GM19238 (cell line): ENCODE measurements at regions not wholly inside any gene's neighbourhood (a gene's known extent, or its start where the extent isn't known, plus 50 kb on each side); places are given as distances from the start of the nearest gene placed in this dataset.
"Not testable (repeated sequence)": the region's sequence is repeated elsewhere in the genome, so short reads cannot be mapped to it uniquely, and the experiment has no call there.

ENCODE experiments used
- DNase-seq: peaks from one replicate; pipeline ENCODE4 v3.0.0; 2011; ENCODE audit warnings: low spot score; ENCODE audit not compliant: insufficient read length

- no peak for DNase-seq
Measured at GRCh38 chr6:126665551-126665950, 325.6 kb downstream of the CENPW start.

DNA sequence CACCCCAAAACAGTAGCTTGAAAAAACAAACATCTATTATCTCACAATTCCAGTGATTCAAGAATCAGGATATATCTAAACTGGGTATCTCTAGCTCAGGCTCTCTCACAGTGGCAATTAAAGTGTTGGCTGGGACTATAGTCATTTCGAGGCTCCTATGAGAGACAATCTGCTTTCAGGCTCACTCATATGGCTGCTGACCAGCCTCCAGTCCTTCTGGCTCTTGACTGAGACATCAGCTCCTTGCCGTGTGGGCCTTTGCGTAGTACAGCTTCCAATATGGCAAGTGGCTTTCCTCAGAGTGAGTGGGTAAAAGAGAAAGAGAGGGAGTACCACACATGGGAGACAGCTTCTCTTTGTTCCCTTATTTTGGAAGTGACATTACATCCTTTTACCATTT is 327.2 kb downstream of the CENPW start:
- DNase-seq: no peak

DNA sequence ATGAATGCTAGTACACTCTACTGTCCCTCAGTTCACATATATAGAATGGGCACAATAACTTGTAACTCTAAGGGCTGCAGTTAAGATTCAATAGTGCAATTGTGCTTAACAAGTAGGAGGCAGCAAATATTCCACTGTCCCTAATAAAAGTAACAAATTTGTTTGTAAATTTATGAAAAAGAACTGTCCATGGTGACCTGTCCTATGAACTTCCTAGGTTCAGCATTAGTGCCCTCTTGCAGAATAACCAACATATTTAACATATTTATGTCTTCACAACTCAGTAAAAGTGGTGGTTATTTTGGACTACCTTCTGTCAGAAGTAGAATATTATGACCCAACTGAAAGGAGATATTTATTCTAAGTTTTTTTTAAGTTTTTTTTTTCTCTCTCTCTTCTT is 327.8 kb downstream of the CENPW start:
- no peak for DNase-seq

DNA sequence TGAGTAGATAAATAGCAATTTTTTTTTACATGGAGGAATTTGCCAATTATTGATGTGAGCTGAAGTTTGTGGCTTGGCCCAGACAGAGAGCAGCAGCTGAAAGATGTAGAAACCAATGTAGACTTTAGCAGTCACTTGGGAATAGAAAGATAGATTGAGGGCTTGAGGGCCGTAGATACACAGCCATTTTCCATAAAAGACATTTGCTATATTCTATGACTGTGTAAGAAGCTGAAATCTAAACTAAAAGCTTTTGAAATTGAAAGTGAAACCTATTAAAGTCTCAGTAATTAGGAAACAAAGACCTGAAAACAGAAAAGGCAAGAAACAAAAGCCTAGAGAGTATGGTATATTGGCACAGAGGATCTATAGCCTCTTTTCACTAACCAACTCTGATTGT is 332.7 kb downstream of the CENPW start:
- no peak for DNase-seq

- not testable (repeated sequence) for DNase-seq
Measured at GRCh38 chr6:126673749-126674148, 333.8 kb downstream of the CENPW start.

GRCh38 chr6:126682440-126682839 is 342.5 kb downstream of the CENPW start:
- no peak for DNase-seq

- no peak for DNase-seq
Measured at GRCh38 chr6:126685182-126685581, 345.3 kb downstream of the CENPW start.

DNA sequence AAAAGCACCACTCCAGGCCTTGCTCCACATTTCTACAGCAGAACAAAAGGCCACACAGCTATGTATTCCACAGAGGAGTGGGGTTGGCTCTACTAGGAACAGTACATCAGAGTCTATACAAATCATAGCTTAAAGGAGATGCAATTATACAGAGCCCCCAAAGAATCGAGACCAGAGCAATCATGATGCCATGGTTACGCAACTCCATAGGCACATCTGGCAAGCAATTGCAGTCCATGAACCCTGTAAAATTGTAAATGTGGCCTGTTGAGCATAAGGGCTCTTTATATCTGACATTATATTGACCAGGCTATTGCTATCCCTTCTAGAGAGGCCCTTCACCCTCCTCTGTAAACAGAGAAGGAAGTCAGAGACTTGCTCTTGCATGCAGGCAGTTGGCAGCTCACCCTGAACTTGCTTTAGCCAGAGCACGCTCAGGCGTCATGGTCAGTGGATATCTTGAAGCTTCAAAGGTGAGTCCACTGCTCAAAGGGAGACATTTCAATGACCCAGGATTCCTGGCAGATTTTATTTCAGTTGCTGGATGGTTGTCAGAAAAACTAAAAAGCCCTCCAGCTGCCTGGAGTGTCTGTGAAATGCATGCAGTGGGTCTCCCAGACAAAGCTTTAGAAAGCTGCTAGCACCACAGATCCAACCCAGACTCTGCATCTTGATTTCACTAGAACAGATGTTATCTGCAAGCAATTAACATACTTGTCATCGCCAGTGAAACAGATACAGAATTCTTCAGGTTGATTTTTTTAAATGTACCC is 357.2 kb downstream of the CENPW start:
- DNase-seq: no peak

GRCh38 chr6:126698732-126699240 is 358.9 kb downstream of the CENPW start:
- DNase-seq: no peak

DNA sequence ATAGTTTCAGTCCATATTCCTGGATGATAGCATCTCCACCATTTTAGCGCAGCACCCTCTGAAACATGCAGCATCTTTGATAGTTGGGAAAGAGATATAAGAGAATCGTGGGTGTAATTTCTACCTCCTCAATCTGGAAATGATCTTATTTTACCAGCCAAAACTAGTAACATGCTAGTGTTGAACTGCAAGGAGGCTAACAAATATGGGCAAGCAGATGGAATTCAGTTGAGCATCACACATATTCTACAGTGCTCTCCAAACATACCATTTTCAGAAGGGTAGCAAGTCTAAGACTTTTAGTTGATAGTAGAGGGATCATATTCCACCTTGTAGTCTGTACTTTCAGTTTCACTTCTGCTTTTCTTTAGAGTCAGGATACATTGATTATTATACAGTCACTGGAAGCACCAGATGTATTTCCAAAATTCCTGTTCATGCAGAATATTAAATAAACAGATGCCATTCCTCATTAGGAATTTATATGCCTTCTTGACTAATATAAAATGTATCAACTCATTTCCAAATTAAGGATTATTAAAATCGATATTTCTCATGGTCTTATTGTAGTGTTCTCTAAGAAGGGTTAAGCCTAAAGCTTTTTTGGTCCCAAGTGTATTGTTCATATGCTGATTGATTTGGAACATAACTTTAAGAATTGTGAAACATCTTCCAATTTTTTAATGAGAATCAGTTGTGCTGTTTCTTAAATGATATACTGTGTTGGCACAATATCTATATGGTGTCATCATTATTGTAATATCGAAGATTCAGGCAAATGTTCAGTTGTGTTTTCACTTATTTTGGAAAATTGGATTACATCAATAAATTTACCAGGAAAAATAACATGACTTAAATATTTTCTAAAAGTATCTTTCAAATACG is 362.0 kb downstream of the CENPW start:
- no peak for DNase-seq

GRCh38 chr6:126716032-126716431 is 376.1 kb downstream of the CENPW start:
- DNase-seq: no peak

- no peak for DNase-seq
Measured at GRCh38 chr6:126716826-126717509, 377.1 kb downstream of the CENPW start.

- DNase-seq: no peak
Measured at GRCh38 chr6:126718600-126719327, 378.8 kb downstream of the CENPW start.

DNA sequence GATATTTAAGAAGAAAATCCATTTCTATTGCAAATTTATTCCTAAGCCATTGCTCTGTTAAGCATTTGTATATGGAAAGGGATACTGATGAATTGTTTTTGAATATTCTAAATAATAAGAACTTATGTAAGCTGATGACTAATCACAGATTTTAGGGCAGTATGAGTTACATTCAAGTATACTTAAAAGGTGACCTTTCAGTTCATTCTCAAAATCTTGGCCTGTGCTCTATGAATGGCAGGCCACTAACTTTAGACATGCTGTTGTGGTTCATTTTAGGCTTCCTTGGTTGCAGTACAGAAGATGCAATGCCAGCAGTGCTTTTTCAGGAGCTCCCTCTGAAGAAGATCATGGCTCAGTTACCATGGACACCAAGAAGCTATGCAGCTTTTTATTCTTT is 380.4 kb downstream of the CENPW start:
- no peak for DNase-seq

DNA sequence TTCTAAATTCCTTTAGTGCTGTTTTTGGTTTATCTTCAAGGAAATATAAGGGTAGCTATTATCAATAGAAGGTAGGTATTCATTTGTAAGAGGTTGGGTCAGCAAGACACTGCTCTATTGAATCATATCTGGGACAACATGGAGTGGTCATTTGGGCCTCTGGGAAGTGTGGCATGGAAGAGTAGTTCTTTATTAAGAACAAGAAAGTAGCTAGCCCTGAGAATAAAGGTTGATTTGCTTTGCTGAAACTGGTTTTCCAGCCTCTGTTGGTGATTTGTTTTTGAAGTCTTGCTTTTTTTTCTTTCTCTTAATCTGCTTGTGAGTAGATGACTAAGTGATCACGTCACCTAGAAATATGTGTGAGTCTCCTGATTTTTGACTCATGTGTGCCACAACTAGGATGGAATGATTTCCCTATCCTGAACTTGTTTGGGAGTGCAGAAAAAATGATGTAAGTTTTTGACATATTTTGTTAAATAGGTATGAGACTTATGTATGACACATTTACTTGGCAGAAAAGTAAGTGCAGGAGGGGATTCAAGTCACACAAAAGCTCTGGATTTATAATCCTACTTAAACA is 381.8 kb downstream of the CENPW start:
- no peak for DNase-seq

GRCh38 chr6:126722411-126722810 is 382.5 kb downstream of the CENPW start:
- no peak for DNase-seq

GRCh38 chr6:126723541-126724170 is 383.7 kb downstream of the CENPW start:
- DNase-seq: no peak

DNA sequence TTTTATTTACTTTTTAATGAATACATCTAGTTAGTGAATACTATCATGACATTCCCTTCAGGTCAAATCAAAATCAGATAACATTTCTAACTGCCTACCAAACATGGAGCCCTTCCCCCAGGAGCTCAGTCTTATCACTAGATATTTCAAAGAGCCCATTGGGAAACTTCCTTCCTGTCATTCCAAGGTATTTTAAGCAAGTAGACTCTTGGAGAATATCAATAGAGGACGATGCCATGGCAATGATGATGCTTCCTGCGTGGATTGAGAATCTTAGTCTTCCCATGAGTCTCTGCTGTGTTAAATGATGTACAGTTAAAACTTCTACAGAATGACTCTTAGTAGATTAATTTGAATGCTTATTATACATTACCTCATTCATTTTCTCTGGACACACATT is 384.9 kb downstream of the CENPW start:
- no peak for DNase-seq

DNA sequence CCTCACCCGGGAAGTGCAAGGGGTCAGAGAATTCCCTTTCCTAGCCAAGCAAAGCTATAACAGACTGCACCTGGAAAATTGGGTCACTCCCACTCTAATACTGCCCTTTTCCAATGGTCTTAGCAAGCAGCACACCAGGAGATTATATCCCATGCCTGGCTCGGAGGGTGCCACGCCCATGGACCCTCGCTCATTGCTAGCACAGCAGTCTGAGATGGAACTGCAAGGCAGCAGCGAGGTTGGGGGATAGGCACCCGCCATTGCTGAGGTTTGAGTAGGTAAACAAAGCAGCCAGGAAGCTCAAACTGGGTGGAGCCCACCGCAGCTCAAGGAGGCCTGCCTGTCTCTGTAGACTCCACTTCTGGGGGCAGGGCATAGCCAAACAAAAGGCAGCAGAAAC is 386.5 kb downstream of the CENPW start:
- not testable (repeated sequence) for DNase-seq

DNA sequence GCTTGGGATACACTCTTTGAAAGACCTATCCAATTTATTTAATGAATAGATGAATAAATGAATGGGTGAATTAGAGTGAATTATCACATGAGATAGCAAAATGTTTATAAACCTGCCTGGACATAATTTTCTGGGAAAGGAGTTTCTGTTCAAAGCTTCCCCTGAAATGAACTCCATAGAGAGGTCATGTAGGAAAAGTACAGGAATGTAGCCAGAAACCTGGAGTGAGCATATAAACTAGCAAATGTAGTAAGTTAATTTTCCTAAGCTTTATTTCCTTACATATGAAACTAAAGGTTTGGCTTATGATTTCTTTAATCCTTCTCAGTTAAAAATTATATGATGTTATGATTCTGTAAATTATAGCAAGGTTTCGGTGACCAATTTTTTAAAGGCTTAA is 380.3 kb upstream of the RSPO3 start:
- no peak for DNase-seq
